Retina (tissue), 1 donor: ENCODE measurements at regions not wholly inside any gene's neighbourhood (a gene's known extent, or its start where the extent isn't known, plus 50 kb on each side); places are given as distances from the start of the nearest gene placed in this dataset.
"Not testable (repeated sequence)": the region's sequence is repeated elsewhere in the genome, so short reads cannot be mapped to it uniquely, and the experiment has no call there.

Source experiments
- DNase-seq: peaks from one replicate; pipeline ENCODE4 v3.0.0-alpha.2; 2016

GRCh38 chr12:5268424-5269210 is 163.3 kb upstream of the NTF3 start:
- DNase-seq, result no peak

- no peak for DNase-seq
These were observed 162.1 kb upstream of the NTF3 start for GRCh38 chr12:5269846-5270245.

GRCh38 chr12:5272018-5272785 is 159.7 kb upstream of the NTF3 start:
- DNase-seq, result no peak

GRCh38 chr12:5273709-5274108 is 158.2 kb upstream of the NTF3 start:
- DNase-seq, result no peak

DNA sequence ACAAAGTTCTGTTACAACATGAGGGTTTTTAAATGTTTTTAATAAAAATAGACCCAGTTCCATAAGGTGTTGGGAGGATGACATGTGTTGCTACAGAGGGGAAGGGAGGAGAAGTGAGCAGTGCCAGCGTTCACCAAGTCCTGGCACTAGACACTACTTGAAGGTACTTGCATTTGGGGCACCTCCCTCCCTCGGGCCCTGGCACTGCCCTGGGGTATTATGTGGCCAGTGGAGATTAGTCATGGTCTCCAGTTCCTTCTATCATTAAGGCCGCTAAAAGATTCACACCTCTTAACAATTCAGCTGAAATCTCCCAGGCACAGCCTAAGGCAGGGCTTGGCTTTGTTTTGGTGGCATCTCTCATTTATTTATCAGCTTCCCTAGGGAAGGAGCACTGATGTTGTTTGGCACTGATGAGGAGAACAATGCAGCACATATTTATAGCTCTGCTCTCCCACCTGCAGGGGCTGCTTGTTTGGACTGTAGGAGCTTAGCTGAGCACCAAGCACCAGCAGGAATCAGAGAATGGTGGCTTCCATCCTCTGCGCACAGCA is 155.5 kb upstream of the NTF3 start:
- DNase-seq, result no peak

- no peak for DNase-seq
These were observed 151.8 kb upstream of the NTF3 start for GRCh38 chr12:5280086-5280485.

DNA sequence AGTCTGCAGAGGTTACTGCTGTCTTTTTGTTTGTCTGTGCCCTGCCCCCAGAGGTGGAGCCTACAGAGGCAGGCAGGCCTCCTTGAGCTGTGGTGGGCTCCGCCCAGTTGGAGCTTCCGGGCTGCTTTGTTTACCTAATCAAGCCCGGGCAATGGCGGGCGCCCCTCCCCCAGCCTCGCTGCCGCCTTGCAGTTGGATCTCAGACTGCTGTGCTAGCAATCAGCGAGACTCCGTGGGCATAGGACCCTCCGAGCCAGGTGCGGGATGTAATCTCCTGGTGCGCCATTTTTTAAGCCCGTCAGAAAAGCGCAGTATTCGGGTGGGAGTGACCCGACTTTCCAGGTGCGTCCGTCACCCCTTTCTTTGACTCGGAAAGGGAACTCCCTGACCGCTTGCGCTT is 141.5 kb upstream of the NTF3 start:
- not testable (repeated sequence) for DNase-seq

DNA sequence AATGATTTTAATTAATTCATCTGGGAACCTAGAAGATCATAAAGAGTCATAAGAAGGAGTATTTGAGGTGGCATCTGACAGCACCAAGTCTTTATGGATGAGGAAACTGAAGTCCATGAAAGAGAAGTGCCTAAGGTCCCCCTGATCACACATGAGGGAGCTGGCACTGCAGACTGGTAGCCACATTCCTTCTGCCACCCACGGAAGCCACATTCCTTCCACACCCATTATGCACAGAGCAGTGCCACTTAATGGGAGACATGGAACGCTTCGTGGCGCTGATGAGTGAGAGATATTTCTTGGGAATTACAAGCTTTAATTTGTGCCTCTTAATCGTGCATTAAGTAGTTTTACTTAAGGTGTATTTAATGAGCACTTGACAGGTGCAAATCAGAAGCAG is 139.3 kb upstream of the NTF3 start:
- no peak for DNase-seq

DNA sequence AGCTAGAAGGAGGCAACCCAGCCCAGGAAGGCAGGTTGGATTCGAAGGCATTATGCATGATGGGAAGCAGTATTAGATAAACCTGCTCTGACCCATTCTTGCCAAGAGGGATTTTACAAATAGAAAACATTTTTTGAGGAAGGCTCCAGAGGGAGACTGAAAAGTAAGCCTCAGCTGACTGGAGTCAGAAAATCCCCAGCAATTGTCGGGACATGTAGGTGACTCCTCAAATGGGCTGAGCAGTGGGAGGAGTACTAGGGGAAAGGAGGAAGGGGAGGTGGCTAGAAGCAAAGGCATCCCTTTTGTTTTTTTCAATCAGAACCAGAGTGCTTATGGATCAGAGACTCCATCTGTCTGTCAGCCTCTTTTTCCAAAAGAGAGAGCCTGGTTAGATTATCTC is 138.1 kb upstream of the NTF3 start:
- DNase-seq, result no peak

DNA sequence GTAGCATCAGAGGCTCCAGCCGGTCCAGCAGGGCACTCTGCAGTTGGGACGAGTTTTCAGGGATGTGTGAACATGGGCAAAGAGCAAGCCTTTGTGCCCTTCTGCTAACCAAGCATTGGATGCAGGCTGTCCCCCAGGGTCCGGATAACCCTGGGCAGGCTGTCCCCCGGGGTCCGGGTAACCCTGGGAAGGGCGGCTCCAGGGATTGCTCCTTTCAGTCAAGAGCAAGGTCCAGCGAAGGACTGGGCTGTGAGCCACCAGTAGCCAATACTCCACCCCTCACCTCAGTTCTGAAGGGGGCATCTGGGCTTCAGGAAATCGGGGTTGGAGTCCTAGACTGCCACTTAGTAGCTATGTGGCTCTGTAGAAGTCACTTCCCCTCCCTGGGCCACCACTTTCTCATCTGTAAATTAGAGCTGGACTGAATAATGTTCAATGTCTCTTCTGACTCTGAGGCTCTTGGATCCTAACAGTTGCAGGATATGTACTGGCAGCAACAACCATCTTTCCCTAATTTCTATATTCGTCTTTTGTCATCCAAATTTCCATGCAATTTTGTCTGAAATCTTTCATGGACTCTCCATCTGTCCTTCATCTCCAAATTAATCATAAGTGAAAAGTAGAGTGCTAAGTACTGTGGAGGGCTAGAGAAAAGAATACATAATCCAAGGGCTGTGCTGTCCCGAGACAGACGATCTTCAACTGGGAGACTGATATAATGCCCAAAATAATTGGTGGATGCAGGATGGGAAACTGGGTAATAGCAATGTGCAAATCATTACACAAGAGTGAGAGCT is 137.4 kb upstream of the NTF3 start:
- no peak for DNase-seq

DNA sequence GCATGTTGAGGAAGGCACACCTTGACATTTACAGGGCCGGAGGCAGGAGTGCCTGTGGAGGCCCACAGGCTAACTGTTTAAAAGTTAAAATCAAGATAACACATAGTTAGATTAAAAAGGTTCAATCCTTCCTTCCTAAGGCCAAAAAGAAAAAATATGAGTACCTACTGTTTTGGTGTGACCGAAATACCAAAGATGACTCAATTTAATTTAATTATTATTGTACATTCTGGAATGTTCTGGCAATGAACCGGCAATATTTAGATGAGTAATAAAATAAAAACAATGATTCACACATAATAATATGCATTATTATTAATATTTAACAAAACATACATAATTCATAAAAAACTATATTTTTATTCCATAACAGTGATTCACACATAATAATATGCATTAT is 136.8 kb upstream of the NTF3 start:
- no peak for DNase-seq

DNA sequence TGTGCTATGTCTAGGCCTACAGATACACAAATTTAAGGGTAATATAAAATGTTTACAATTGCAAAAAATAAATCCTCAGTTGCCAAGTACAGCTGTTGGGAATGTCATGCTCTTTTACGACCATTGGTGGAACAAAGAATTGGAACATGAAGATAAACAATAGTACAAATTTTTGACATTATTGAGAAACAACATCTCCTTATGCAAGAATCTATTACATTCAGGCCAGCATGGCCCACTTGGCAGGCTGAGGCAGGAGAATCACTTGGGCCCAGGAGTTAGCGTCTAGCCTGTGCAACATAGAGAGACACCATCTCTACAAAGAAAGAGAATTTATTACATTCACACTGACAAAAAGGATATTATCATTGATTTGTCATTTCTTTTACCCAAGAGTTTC is 135.9 kb upstream of the NTF3 start:
- no peak for DNase-seq

DNA sequence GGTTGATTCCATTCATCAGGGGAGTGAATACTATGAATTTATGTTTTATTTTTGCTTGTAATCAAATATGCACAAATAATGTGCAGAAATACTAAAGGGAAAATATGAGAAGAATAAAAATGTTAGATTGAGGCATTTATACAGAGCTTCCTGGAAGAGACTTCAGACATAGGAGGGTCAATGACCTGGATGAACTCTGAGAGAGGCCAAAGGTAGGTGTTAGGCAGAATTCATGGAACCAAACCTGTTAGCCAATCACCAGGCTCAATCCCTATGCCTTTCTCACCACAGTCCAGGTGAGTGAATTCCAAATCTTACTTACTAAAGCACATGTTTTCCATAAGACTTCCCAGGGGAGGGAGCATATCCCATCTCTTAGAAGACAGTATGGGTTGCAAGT is 130.4 kb upstream of the NTF3 start:
- no peak for DNase-seq

- peak; percentile 72 for DNase-seq
These were observed 126.5 kb upstream of the NTF3 start for GRCh38 chr12:5305425-5305824.

- no peak for DNase-seq
These were observed 125.9 kb upstream of the NTF3 start for GRCh38 chr12:5305886-5306545.

DNA sequence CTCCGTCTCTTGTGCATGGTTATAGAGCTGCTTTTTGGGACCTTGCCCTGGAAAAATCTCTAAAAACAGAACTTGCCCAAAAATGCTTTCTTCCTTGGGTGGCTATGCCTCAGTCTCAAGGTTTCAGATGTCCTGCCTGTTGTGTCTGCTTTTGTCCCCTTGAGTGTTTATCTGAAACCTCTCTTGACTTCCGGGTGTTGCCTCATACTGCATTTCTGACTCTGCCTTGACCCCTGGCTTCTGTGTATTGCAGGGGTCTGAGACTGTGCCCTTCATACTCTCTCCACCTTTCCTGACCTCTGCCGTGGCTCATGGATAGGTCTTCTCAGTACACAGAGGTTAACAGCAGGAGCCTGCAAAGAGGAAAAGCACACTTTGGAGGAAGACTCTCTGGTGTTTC is 124.8 kb upstream of the NTF3 start:
- DNase-seq, result no peak

DNA sequence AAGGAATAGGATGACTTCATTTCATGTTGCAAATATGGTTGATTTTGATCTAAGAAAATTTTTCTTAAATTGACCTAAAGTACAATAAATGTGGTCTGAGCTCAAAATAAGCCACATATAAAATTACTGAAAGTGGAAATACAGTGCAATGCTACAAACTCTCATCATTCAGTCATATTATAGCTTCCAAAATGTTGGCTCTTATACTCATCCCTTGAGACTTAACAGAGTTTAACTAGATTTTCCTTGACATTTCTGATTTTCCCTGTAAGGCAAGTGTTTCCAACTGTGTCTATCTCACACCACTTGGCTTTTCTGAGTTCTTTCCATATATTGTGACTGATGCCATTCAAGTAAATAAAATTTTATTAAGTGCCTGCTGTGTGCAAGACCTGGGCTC is 123.7 kb upstream of the NTF3 start:
- DNase-seq, result no peak

- no peak for DNase-seq
These were observed 122.9 kb upstream of the NTF3 start for GRCh38 chr12:5308996-5309395.

- no peak for DNase-seq
These were observed 122.3 kb upstream of the NTF3 start for GRCh38 chr12:5309654-5310053.

- DNase-seq, result no peak
These were observed 121.8 kb upstream of the NTF3 start for GRCh38 chr12:5310151-5310550.

DNA sequence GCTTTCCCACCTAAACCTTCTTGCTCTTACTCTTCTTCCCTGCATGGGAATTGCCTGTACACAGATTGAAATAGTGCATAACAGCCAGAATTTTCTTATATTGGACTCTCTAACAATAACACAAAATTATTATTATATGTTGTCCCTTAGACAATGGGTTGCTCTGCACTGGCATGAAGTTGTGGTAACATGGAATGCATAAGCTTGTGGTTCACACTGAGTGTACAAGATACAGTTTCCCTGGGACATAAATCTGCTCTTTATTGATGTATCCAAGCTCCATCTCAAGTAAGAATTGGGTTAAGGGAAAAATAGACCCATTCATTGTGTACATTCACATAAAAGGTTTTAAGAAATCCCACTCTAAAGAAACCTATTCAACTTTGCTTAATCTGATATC is 114.4 kb upstream of the NTF3 start:
- no peak for DNase-seq

- no peak for DNase-seq
These were observed 113.0 kb upstream of the NTF3 start for GRCh38 chr12:5318874-5319273.
